GM12865 (cell line): ENCODE measurements at regions not wholly inside any gene's neighbourhood (a gene's known extent, or its start where the extent isn't known, plus 50 kb on each side); places are given as distances from the start of the nearest gene placed in this dataset.
"Not testable (repeated sequence)": the region's sequence is repeated elsewhere in the genome, so short reads cannot be mapped to it uniquely, and the experiment has no call there.

Experiments used
- DNase-seq: peaks from one replicate; pipeline ENCODE4 v3.0.0; 2010; ENCODE audit warnings: low read depth
- H3K4me3 ChIP-seq: 2 replicates; pipeline ENCODE4 v1.5.1; 2011; ENCODE audit warnings: mild to moderate bottlenecking, low read depth, low read length, control low read depth
- TF ChIP-seq, protein P1 (sequence below): IDR thresholded peaks from 2 replicates; pipeline ENCODE4 v1.5.1; 2011; ENCODE audit warnings: low read length, control low read depth, low read depth, inconsistent platforms; ENCODE audit not compliant: insufficient read depth; ENCODE audit errors: missing control alignments

DNA sequence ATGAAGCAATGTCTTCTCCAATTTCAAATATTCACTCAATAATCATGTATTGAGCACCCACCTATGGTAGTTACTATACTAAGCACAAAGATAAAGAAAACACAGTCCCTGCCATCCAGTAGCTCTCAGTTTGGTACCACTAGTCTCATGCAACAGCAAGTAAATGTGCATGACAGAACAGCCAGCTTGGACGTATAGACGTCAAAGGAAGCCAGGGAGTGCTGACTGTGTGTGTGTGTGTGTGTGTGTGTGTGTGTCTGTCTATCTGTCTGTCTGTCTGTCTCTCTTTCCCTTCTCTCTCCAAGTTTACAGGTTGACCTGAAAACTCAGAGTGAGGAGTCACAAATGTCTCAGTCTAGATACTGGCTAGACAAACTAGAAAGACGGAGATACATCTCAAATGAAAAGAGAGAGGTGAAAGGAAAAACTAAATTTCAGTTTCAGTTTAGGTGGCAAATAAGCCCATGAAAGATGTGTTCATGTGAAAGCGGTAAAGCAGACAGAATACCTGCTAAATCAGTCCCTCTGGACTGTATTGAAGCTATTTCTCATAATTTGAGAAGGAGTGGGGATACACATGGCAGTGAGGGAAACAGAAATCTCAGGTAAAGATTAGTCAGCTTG is 141.1 kb upstream of the PTPRG start:
- TF ChIP-seq, protein P1, sequence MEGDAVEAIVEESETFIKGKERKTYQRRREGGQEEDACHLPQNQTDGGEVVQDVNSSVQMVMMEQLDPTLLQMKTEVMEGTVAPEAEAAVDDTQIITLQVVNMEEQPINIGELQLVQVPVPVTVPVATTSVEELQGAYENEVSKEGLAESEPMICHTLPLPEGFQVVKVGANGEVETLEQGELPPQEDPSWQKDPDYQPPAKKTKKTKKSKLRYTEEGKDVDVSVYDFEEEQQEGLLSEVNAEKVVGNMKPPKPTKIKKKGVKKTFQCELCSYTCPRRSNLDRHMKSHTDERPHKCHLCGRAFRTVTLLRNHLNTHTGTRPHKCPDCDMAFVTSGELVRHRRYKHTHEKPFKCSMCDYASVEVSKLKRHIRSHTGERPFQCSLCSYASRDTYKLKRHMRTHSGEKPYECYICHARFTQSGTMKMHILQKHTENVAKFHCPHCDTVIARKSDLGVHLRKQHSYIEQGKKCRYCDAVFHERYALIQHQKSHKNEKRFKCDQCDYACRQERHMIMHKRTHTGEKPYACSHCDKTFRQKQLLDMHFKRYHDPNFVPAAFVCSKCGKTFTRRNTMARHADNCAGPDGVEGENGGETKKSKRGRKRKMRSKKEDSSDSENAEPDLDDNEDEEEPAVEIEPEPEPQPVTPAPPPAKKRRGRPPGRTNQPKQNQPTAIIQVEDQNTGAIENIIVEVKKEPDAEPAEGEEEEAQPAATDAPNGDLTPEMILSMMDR: no peak
- no peak overlapping the region for H3K4me3 ChIP-seq
- DNase-seq: peak; percentile 46

DNA sequence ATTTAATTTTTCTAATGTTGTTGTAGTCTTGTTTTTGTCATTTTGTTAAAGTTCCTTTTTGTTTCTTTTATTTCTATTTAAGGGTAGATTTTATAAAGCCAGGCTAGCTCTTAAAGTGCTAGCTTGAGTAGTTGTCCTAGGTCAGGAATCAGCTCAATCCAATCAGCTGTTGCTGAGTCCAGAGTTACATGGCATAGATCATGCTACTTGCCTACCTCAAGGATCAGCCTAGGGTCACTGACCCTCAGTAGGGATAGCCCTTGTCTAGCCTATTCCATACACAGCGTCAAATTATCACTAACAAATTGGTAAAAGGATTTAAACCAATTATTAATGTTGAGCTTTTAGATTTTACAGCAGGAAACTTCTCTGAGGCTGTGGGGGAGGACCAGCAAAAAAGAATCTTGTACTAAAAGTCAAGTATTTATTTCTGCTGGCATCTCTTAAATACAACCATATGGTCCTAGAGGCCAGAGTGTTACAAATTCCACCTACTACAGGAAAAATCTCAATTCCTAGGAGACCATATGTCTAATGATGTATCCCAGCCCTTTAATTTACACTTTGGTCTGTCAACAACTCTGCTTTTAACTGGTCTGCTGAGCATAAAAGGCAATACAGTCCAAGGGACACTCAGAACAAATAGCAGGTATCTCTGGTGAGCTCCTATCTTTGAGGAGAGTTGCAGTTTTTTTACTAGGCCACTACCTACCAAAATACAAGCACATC is 138.3 kb upstream of the PTPRG start:
- DNase-seq: no peak
- TF ChIP-seq, protein P1: no peak
- no peak overlapping the region for H3K4me3 ChIP-seq

DNA sequence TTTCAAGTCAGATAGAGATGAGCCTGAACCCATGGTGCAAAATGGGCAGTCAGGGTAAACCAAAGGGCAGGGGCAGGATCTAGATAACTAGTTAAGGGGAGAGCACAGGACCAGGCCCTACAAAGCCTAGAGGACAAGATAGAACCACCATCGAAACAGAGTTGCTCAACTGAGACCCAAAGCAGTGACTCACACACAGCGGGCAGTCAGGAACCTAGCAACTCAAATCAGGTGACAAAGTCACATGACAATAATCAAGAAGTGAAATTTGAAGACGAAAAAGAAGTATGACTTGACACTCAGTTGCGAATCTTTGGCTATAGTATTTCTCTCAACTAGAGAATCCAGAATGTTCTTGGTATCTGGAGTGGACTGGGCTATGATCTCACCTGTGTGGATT is 136.0 kb upstream of the PTPRG start:
- TF ChIP-seq, protein P1: no peak
- DNase-seq: peak; percentile 18
- no peak overlapping the region for H3K4me3 ChIP-seq

DNA sequence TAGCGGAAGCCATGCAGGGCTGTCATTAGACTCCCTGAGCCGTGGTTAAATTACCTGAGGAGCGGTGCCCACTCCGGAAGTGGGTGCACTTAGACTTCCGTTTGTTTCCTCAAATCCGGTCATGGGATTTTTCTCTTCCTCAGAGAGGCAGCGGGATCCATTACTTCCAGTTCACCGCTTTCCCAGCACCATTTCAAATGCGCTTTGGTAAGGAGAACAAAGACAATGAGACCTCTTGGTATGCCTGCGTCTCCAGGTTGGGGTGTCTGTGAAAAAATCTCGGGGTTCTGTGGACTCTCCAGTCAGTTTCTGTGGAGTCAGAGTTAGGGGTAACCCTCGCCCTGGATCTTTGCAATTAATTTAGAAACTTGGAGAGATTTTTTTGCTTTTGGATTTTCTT is 132.3 kb upstream of the PTPRG start:
- TF ChIP-seq, protein P1: no peak
- no peak overlapping the region for H3K4me3 ChIP-seq
- DNase-seq: no peak

DNA sequence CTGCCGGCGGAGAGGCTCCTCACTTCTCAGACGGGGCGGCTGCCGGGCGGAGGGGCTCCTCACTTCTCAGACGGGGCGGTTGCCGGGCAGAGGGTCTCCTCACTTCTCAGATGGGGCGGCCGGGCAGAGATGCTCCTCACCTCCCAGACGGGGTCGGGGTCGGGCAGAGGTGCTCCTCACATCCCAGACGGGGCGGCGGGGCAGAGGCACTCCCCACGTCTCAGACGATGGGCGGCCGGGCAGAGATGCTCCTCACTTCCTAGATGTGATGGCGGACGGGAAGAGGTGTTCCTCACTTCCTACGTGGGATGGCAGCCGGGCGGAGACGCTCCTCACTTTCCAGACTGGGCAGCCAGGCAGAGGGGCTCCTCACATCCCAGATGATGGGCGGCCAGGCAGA is 126.5 kb upstream of the PTPRG start:
- DNase-seq, H3K4me3 ChIP-seq: not testable (repeated sequence)

DNA sequence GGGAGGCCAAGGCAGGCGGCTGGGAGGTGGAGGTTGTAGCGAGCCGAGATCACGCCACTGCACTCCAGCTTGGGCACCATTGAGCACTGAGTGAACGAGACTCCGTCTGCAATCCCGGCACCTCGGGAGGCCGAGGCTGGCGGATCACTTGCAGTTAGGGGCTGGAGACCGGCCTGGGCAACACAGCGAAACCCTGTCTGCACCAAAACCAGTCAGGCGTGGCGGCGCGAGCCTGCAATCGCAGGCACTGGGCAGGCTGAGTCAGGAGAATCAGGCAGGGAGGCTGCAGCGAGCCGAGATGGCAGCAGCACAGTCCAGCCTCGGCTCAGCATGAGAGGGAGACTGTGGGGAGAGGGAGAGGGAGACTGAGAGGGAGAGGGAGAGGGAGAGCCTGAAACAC is 126.0 kb upstream of the PTPRG start:
- DNase-seq, H3K4me3 ChIP-seq: not testable (repeated sequence)

DNA sequence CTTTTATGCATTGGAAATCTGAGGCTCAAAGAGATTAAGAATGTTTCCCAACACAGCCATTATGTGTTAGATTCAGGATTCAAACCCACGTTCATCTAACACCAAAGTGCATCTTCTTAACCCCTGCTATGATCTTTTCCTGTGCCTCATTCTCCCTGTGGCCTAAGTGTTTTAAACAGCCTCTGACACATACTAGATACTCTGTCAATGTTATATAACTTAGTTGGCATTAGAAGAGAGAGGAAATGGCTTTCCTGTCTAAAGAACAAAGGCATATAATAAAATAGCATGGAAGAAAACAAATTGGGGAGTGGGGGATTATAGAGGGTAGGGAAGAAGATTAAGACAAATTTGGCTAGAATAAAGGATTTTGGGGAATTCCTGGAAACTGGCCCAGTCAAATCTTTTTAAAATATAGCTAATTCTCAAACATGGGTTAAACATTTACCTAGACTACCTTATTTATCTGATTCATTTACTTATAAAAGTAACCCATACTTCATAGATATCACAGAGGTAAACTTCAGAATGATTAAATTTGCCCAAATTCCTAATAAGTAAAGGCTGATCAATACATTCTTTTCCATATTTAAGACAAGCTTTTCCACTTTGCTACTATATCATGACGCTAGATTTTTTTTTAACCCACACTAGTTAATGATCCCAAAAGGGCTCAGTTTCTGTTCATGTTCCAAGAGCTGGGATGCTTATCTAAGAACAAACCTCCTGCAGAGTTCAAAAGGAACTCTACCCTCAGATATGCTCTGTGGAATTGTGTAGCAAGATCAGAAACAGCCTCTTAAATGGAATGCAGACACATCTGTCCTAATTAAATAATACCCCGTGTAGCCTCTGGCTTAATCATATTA is 122.9 kb upstream of the PTPRG start:
- DNase-seq: no peak
- H3K4me3 ChIP-seq: no peak overlapping the region
- TF ChIP-seq, protein P1: no peak
